ENCODE measurements at regions not wholly inside any gene's neighbourhood (a gene's known extent, or its start where the extent isn't known, plus 50 kb on each side); places are given as distances from the start of the nearest gene placed in this dataset.

DNA sequence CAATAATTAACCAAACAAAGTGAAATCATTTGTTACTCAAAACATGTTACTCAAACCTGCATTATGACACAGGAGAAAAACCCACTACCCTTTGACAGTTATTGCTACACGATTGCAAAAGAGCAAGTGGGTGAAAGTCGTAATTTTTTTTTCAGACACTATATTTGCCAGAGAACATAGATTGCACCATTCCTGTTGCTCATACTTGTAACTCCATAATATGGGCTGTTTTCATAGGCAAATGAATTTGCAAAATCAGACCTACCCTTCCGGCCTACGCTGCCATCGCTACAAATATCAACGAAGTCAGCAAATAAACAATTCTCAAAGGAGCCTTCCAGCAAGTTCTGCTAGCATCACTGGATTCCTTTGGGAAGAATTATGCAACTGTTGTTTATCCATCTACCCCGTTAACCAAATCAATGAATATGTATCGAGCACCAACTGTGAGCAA, 396.5 kb downstream of the IRS2 start:
- Histone ChIP-seq H3K18ac (ENCODE audit: insufficient read length, low read depth, low read length) (no peak overlapping the region), H2BK12ac (ENCODE audit: insufficient read length, low read depth, low read length) (no peak overlapping the region), H3K27ac (ENCODE audit: insufficient read length, low read depth, low read length) (no peak overlapping the region), H2BK5ac (ENCODE audit: insufficient read length, low read length) (no peak overlapping the region), H2BK20ac (ENCODE audit: low read depth, low read length, poor library complexity, severe bottlenecking) (no peak overlapping the region), H4K20me1 (ENCODE audit: control insufficient read depth, insufficient read depth, insufficient read length) (no peaks in the 10 kb centered on the region), H2AK5ac (ENCODE audit: insufficient read length, low read length) (no peak overlapping the region), H3K14ac (ENCODE audit: insufficient read depth, low read length) (no peak overlapping the region), H3T11ph (ENCODE audit: low read length) (no peak overlapping the region), H3K4ac (ENCODE audit: low read depth, low read length) (no peak overlapping the region), H3K9me3 (ENCODE audit: control insufficient read depth, low read depth, low read length) (no peaks in the 10 kb centered on the region), H4K8ac (replicated peaks; ENCODE audit: insufficient read length, low read depth, low read length) (no peak overlapping the region), H2BK120ac (ENCODE audit: low read depth, low read length, poor library complexity, severe bottlenecking) (no peak overlapping the region), H3K23me2 (ENCODE audit: insufficient read length, low read depth, low read length, poor library complexity, severe bottlenecking) (no peaks in the 10 kb centered on the region), H3K56ac (ENCODE audit: insufficient read length, low read depth, low read length) (no peak overlapping the region), H3K4me2 (ENCODE audit: insufficient read depth, insufficient read length, low read length) (no peak overlapping the region), H2BK15ac (ENCODE audit: low read depth, low read length) (no peak overlapping the region), H3K9ac (ENCODE audit: extremely low read depth, insufficient read length, low read length) (no peak overlapping the region), H3K4me1 (ENCODE audit: insufficient read depth, low read length) (no peaks in the 10 kb centered on the region), H4K5ac (ENCODE audit: insufficient read length, low read depth, low read length) (no peak overlapping the region), H3K79me2 (ENCODE audit: insufficient read depth, low read length) (no peaks in the 10 kb centered on the region), H2AFZ (ENCODE audit: low read length) (no peak overlapping the region), H3K27me3 (ENCODE audit: insufficient read depth, low read length) (0 out of 2 replicates have a peak, but pooled peaks cover 3% of the 10 kb centered on the region), H3K23ac (ENCODE audit: insufficient read length, low read depth, low read length) (no peak overlapping the region), H3K79me1 (ENCODE audit: insufficient read depth, low read depth, low read length, poor library complexity, severe bottlenecking) (no peaks in the 10 kb centered on the region), H4K91ac (ENCODE audit: insufficient read length, low read depth, low read length) (no peak overlapping the region)
- TF ChIP-seq, protein P1, sequence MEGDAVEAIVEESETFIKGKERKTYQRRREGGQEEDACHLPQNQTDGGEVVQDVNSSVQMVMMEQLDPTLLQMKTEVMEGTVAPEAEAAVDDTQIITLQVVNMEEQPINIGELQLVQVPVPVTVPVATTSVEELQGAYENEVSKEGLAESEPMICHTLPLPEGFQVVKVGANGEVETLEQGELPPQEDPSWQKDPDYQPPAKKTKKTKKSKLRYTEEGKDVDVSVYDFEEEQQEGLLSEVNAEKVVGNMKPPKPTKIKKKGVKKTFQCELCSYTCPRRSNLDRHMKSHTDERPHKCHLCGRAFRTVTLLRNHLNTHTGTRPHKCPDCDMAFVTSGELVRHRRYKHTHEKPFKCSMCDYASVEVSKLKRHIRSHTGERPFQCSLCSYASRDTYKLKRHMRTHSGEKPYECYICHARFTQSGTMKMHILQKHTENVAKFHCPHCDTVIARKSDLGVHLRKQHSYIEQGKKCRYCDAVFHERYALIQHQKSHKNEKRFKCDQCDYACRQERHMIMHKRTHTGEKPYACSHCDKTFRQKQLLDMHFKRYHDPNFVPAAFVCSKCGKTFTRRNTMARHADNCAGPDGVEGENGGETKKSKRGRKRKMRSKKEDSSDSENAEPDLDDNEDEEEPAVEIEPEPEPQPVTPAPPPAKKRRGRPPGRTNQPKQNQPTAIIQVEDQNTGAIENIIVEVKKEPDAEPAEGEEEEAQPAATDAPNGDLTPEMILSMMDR (conservative IDR thresholded peaks at IDR 0.05): no peak
- Mint-ChIP-seq H3K9me3 (no peaks in the 10 kb centered on the region), H3K4me1 (no peaks in the 10 kb centered on the region; a peak in 1 of 4 replicates), H3K4me3 (no peak overlapping the region), H3K36me3 (ENCODE audit: insufficient read depth in 1 of 3, low read depth in 3 of 3) (no peaks in the 10 kb centered on the region), H3K27me3 (ENCODE audit: low read depth) (no peaks in the 10 kb centered on the region; the same call in 1 of the 2 replicates), H3K27ac (no peak overlapping the region)
- no CpG with 5 or more reads among the region's 8 CpGs for WGBS (ENCODE audit: extremely low coverage, insufficient read length, low lambda C conversion rate)
- DNase-seq: no peak

All from H9 (cell line).